OCI-LY3 (cell line): ENCODE measurements at regions not wholly inside any gene's neighbourhood (a gene's known extent, or its start where the extent isn't known, plus 50 kb on each side); places are given as distances from the start of the nearest gene placed in this dataset.

Source experiments
- H2AFZ ChIP-seq: fragments of 200-600, 300-600 bp; shearing (Covaris generic); 2 replicates; pipeline ENCODE4 v1.6.0; 2014; ENCODE audit warnings: antibody characterized with exemption, low read depth, low read length
- H3K27ac ChIP-seq: fragments of 200-600, 300-600 bp; sonication (generic); 2 replicates; pipeline ENCODE4 v1.5.1; 2014; ENCODE audit warnings: mild to moderate bottlenecking, low read length, moderate library complexity, mixed read lengths
- H3K27me3 ChIP-seq: fragments of 200-600, 300-600 bp; sonication (generic); 2 replicates; pipeline ENCODE4 v1.6.1; 2014; ENCODE audit warnings: low read depth, low read length, mixed read lengths
- H3K36me3 ChIP-seq: fragments of 200-600, 300-600 bp; sonication (generic); replicated peaks from 2 replicates; pipeline ENCODE3; 2014; ENCODE audit warnings: low read depth, low read length, mixed read lengths
- H3K4me1 ChIP-seq: fragments of 300-600, 200-600 bp; sonication (generic); 2 replicates; pipeline ENCODE4 v1.6.1; 2014; ENCODE audit warnings: low read length, mixed read lengths
- H3K4me2 ChIP-seq: fragments of 200-600, 300-600 bp; sonication (generic); 2 replicates; pipeline ENCODE4 v1.6.1; 2014; ENCODE audit warnings: low read length, mixed read lengths
- H3K4me3 ChIP-seq: fragments of 300-600, 200-600 bp; sonication (generic); 2 replicates; pipeline ENCODE4 v1.5.1; 2014; ENCODE audit warnings: antibody characterized with exemption, mild to moderate bottlenecking, low read length, moderate library complexity
- H3K79me2 ChIP-seq: fragments of 300-600, 200-600 bp; shearing (Covaris generic); 2 replicates; pipeline ENCODE4 v1.6.1; 2014; ENCODE audit warnings: mild to moderate bottlenecking, low read length, mixed read lengths
- H3K9ac ChIP-seq: fragments of 300-600, 200-600 bp; shearing (Covaris generic); 2 replicates; pipeline ENCODE4 v1.6.0; 2014; ENCODE audit warnings: mild to moderate bottlenecking, low read length, moderate library complexity
- H3K9me3 ChIP-seq: fragments of 200-600, 300-600 bp; shearing (Covaris generic); 2 replicates; pipeline ENCODE4 v1.6.1; 2014; ENCODE audit warnings: low read length, mixed read lengths; ENCODE audit not compliant: insufficient read depth
- H4K20me1 ChIP-seq: fragments of 200-600, 300-600 bp; sonication (generic); 2 replicates; pipeline ENCODE4 v1.6.1; 2016; ENCODE audit warnings: low read length, mixed read lengths; ENCODE audit not compliant: insufficient read depth
- CTCF ChIP-seq: fragments of 200-600, 300-600 bp; sonication (generic); IDR thresholded peaks from 2 replicates; pipeline ENCODE4 v1.5.1; 2014; ENCODE audit warnings: antibody characterized with exemption, low read length, low read depth
- EZH2phosphoT487 ChIP-seq: fragments of 200-600 bp; shearing (Covaris generic); IDR thresholded peaks from 2 replicates; pipeline ENCODE4 v1.6.1; 2018; ENCODE audit warnings: antibody characterized with exemption, mixed run types, low read depth

GRCh38 chr6:14857501-14857900, 388.4 kb upstream of the JARID2 start:
- Histone ChIP-seq H3K27me3 (no peaks in the 10 kb centered on the region), H3K4me1 (peaks cover 9% of the 10 kb centered on the region; the same call in 1 of the 2 replicates), H3K4me3 (peak overlapping the region; percentile 46), H3K79me2 (no peaks in the 10 kb centered on the region), H2AFZ (peak overlapping the region; percentile 81; the same call in 1 of the 2 replicates), H3K9me3 (no peaks in the 10 kb centered on the region), H4K20me1 (no peaks in the 10 kb centered on the region), H3K9ac (no peak overlapping the region), H3K36me3 (no peaks in the 10 kb centered on the region), H3K27ac (no peak overlapping the region), H3K4me2 (peak overlapping the region; percentile 47)
- no peak for TF ChIP-seq EZH2phosphoT487
- no peak for TF ChIP-seq CTCF

- Histone ChIP-seq H3K4me2 (no peak overlapping the region), H3K9me3 (no peaks in the 10 kb centered on the region), H3K9ac (no peak overlapping the region), H2AFZ (no peak overlapping the region), H3K36me3 (no peaks in the 10 kb centered on the region), H4K20me1 (no peaks in the 10 kb centered on the region), H3K4me3 (no peak overlapping the region), H3K27me3 (no peaks in the 10 kb centered on the region), H3K4me1 (peaks cover 9% of the 10 kb centered on the region; the same call in 1 of the 2 replicates), H3K79me2 (no peaks in the 10 kb centered on the region), H3K27ac (no peak overlapping the region)
- TF ChIP-seq CTCF (no peak), EZH2phosphoT487 (no peak)
These were observed 387.1 kb upstream of the JARID2 start for GRCh38 chr6:14858808-14859207.

- H3K4me2 ChIP-seq, result no peak overlapping the region
- no peaks in the 10 kb centered on the region for H3K36me3 ChIP-seq
- H3K79me2 ChIP-seq, result no peaks in the 10 kb centered on the region
- H3K27ac ChIP-seq, result no peak overlapping the region
- H3K9ac ChIP-seq, result no peak overlapping the region
- H4K20me1 ChIP-seq, result no peaks in the 10 kb centered on the region
- no peaks in the 10 kb centered on the region for H3K9me3 ChIP-seq
- H2AFZ ChIP-seq, result no peak overlapping the region
- H3K4me1 ChIP-seq, result peaks cover 13% of the 10 kb centered on the region
- no peaks in the 10 kb centered on the region for H3K27me3 ChIP-seq
- no peak overlapping the region for H3K4me3 ChIP-seq
- TF ChIP-seq EZH2phosphoT487 (no peak), CTCF (no peak)
These were observed 385.1 kb upstream of the JARID2 start for GRCh38 chr6:14860774-14861173.

- peaks cover 17% of the 10 kb centered on the region for H3K4me1 ChIP-seq
- no peaks in the 10 kb centered on the region for H3K79me2 ChIP-seq
- no peaks in the 10 kb centered on the region for H3K36me3 ChIP-seq
- H3K4me2 ChIP-seq, result no peak overlapping the region
- no peak for TF ChIP-seq CTCF
- TF ChIP-seq EZH2phosphoT487, result no peak
- no peaks in the 10 kb centered on the region for H3K27me3 ChIP-seq
- no peak overlapping the region for H3K9ac ChIP-seq
- no peak overlapping the region for H2AFZ ChIP-seq
- no peak overlapping the region for H3K4me3 ChIP-seq
- no peaks in the 10 kb centered on the region for H3K9me3 ChIP-seq
- H3K27ac ChIP-seq, result no peak overlapping the region
- H4K20me1 ChIP-seq, result no peaks in the 10 kb centered on the region
These were observed 384.4 kb upstream of the JARID2 start for GRCh38 chr6:14861491-14861943.
